SW 1271 (cell line): ENCODE measurements at regions not wholly inside any gene's neighbourhood (a gene's known extent, or its start where the extent isn't known, plus 50 kb on each side); places are given as distances from the start of the nearest gene placed in this dataset.

Experiments
- DNase-seq, 2 experiments: peaks; one replicate each; lab custom pipeline; 2025; lab: John Stamatoyannopoulos, UW

DNA sequence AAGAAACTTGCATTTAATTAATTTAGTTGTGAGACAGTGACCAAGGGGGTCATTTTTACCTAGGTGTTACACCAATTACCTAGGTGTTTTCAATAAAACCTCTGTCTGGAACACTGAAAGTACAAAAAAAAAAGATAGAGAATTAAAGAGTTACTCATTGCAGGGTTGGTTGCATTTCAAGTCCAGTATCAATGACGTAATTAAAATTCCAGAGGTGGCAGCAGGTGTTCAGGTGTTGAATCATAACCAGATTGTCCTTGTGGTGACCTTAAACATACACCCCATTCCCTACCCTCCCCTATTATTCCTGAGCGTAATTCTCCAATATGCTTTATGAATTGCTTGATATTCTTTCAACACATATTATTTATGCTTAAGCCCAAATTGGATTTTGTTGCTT is 352.0 kb upstream of the SLC8A1 start:
- DNase-seq = no peak

DNA sequence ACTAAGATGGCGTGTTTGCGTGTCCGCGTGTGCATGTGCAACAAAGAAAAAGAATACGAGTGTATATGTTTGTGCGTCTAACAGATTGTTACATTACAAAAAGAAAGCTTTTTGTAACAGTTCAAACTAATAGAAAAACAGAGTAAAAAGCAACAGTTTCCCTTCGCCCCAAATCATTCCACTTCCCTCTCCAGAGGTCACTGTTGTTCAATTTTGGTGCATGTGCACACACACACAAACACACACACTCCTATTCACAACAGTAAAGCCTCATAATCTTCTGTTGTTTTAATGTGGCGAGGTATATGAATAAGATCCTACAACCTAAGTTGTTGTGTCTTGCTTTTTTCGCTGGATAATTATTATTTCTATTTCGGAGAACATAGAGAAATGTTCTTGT is 357.3 kb upstream of the SLC8A1 start:
- no peak for DNase-seq

DNA sequence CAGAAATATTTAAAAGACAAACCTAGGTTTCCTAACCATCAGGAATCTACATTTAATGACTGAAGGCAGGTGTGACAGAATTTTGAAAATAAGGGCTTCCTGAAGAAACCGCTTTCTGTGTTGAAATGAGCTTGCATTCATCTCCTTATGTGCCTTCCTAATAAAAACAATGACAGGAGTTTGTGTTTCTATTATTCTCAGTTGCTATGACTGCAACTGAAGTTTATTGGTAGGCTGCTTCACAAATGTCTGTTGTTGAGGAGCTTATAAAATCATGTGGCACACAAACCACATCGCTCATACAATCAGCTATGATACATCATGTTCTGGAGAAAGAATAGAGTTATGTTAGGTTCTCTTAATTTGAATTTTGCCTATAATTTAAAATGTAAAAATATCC is 362.7 kb upstream of the SLC8A1 start:
- DNase-seq = no peak

DNA sequence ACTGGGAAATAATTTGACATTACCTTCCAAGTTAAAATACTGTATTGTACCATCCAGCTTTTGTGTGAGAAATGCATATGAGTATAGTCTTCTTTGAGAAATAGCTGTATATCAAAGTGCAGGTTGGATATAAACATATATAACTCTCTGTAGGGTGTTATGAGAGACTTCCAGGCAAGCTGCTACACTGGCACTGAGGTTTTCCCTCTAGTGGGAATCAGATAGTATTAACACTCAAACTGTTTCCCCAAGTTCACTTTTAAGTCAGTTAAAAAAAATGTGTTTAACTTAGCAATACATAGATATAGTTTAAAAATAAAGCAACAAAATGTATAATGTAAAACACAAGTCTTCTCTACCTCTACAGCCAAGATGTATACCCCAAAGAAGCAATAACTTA is 368.4 kb upstream of the SLC8A1 start:
- DNase-seq = peak in 1 of 2 experiments; percentile 36

DNA sequence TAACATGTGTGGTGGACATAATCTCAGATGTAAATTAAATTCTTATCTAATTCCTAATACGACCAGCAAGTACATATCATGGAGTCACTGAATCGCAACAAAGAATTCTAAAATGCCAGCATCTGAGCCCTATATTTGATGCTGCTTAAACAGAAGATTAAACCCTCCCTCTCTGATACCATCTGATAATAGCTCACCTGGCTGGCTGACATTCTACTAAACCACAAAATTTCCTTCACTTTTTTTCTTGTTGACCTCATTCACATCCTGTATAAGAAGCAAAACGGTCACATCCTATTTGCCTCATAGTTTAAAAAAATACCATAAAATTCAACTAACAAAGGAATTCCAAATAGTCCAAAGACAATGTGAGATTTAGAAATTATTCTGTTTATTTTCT is 371.6 kb upstream of the SLC8A1 start:
- no peak for DNase-seq

DNA sequence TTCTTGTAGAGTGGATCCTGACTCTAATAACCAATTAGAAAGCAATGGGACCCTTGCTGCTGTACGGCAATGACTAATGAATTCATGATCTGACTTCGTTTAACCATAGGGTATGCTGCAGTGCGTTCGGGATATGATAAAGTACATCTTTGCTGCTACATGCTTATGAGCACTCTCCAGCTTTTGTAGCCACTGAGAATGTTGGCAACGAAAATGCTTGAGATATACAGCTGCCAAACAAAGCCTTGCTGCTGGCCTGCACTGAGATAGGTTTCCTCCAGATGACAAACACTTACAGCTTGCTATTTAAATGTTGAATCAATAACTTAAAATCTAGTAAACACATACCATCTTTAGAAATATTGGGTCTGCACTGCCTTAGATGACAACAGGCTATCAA is 372.4 kb upstream of the SLC8A1 start:
- DNase-seq = no peak

DNA sequence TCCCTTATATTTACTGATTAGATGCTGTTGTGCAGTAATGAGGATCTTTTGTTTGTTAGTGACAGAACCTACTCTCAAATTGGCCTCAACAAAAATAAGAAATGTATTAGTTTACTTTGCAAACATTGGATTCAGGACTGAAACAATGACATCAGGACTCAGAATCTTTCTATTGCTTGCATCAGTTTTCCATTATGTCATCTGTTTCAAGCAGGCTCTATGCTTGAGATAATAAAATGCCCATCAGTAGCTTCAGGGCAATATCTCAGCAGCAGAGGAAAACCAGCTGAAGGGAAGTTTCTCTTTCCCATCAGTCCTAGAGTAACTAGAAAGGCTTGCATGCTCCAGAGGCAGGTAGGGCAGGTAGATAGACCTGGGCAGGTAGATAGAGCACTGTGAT is 375.5 kb upstream of the SLC8A1 start:
- DNase-seq = no peak

DNA sequence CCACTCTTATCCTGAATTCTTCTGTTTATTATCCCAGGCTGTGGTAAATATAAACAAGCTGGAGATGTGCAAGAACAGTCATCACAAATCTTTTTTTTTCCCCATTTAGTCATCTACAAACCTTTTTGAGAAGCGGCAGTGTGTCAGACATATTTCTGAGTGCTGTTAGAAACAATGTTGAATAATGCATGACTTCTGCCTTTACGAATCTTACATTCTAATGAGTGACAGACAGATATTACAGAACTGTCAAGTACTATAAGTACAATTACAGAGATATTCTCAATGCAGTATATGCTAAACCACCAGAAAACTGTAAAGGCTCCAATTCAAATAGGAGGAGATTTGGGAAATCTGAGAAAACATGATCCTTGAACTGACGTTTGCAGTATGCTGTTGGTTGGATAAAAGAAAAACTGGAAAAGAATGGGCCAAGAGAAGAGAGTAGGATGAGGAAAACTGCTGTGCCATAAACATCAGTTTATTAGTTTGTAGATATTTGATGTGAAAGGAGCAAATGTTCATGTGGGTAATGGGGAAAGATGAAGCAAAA is 379.5 kb upstream of the SLC8A1 start:
- DNase-seq = no peak

DNA sequence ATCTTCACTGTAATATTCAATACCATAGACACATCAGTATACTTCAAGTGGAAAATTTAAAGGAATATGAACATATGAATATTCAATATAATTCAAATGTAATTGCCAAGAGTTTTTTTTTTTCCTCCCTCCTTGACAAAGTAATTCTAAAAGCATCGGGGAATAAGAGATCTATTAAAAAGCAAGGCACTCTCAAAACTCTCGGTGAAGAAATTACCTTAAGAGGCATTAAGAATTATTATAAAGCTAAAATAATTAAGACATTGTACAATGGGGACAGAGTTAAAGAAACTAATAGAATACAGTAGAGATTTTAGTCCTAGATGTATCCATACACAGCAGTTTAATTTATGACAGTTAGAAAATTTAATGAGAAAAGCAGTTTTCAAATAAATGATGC is 390.0 kb upstream of the SLC8A1 start:
- DNase-seq = no peak

DNA sequence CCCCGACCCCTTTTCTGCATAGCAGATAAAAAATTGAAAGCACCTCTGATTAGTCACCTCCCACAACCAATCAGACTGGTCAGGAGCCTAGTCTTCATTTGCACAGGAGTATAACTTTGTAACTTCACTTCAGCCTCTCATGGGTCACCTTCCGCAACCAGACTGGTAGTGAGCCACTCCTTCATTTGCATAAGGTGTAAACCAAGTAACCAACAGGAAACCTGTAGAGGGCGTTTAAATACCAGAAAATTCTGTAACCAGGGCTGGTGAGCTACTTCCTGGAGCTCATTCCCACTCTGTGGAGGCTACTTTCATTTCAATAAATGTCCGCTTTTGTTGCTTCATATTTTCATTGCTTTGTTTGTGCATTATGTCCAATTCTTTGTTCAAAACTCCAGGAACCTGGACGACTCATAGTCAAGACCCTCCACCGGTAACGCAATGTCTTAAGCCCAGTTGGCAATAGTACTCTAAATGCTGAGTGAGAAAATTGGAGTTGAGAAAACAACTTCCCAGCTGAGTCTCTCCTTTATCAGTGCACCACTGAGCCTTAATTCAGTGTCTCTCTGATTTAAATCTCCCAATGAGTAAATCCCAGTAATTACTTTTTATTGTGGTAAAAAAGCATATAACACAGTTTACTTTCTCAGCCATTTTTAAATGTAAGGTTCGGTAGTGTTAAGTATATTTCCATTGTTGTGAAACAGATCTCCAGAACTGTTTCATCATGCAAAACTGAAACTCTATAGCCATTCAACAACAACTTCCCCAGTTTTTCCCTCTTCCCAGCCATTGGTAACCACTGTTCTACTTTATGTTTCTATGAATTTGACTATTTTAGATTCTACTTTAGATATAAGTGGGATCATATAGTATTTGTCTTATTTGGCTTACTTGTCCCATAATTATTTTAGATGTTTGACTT is 392.7 kb upstream of the SLC8A1 start:
- DNase-seq = peak in 1 of 2 experiments; percentile 5

DNA sequence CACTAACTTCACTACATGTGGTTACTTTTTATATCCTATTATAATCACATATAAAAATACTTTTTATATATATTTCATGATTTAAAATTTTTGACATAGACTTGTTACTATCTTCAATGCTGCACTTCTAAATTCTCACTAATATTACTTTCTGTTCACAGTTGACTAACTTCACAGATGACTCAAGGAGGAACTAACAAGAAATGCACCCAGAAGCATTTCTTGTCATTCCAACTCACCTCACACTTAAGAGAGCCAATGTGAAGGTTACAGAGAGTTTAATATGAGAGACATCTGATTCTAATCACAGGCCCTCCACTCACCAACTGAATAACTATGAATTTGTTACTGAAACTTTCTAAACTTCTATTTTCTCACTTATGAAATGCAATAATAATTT is 399.8 kb upstream of the SLC8A1 start:
- no peak for DNase-seq

DNA sequence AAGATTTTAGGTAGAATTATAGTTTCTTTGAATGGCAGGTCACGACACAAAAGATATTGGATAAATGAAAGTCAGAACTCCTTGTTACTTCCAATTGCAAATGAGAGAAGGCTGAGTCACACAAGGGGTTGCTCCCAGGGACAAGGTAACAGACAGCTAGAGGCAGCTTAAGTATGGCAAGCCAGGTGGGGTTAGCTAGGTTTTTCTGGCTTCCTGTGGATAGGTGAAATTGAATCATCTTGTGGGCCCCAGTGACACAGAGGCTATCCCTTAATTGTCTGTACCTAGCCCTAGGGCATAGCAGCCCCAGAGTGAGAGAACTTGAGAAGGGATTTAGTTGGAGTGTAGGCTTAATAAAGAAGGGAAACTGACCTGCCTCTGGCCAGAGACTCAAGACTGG is 407.7 kb upstream of the SLC8A1 start:
- no peak for DNase-seq

DNA sequence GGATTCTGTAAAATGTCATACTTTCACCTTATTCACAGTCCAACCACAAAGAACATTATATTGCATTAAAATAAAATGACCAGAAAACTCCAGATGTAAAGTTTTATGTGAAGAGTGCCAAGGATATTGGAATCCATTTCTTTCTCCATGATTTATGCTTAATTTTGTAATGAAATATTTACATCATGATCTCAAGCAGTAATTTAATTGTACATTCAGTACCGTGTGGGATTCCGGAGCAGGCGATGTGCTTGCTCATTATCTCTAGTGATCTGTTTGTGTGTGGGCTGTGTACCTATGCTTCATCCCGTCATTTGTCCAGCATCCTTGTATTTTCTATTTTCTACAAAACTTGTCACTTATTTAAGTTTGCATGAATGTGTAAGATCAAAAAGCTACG is 415.9 kb upstream of the SLC8A1 start:
- DNase-seq = no peak

DNA sequence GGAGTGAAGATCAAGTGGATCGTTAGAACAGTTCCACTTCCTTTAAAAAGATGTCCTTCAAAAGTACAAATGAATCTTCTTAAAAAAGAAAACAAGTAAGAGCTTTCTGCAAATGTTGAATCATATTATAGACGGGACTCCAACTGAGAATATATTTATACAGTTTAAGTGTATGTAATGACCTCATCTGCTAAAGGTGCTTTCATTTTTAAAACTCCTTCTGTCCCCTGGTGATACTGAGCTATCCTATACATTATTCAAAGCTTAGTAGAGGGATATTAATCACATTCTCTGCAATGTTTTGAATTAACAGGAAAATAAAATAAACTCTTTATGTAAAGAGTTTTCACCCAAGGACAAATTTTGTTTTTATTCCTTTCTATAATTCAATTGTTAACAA is 420.7 kb upstream of the SLC8A1 start:
- DNase-seq = no peak

DNA sequence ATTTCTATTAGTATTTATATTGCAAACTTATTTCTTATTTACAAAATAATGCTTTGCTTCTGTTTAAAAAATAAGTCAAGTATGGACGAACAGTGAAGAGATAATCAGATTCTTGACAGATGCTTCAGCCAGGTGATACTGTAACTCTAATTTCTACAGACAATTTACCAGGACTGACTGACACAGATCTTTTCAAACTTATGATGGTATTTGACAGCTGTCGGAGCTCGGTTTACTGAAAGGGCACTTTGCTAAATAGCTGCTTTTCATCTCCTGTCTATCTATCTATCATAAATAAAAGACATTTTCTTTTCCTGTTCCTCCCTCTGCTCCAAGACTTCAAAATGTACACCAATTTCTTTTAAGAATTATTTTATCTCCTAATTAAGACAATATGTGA is 422.5 kb upstream of the SLC8A1 start:
- no peak for DNase-seq

DNA sequence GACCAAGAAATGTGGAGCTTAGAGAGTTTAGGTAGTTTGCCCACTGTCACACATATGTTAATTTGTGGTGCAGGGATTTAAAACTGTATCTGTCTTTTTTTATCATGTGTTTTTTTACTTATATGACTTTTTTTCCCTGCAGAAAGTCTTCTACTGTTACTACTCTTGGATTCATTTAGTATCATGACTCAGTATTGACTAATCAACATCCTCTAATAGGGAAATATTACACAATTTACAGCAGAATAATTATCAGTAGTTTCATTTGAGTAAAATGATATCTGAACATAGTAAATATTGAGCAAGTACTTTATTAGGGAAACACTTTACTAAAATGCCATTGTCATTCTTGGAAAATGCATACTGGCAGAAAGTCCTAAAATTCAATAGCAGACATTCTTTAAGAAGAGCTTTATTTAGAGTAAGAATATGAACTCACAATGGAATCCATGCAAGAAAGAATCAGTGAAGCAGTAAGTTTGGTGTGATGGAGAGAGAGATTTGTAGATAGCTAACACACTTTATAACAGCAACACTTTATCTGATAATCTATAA is 425.9 kb upstream of the SLC8A1 start:
- DNase-seq = no peak

DNA sequence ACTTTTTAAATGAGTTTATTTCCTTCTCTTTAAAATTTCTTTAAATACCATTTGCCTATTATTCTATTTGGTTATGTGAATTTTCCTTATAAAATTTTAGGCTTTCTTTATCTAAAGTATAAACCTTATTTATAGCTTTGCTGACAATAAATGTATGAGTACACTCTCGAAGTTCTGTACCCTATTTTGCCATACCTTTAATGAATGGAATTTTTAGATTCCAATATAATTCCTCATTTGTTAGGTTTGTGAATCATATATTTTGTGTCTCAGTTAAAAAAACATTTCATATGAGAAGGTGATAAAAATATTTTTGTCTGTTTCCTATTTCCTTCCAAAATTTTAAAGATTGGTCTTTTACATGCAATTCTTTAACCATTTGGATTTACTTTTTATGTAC is 427.4 kb upstream of the SLC8A1 start:
- no peak for DNase-seq

DNA sequence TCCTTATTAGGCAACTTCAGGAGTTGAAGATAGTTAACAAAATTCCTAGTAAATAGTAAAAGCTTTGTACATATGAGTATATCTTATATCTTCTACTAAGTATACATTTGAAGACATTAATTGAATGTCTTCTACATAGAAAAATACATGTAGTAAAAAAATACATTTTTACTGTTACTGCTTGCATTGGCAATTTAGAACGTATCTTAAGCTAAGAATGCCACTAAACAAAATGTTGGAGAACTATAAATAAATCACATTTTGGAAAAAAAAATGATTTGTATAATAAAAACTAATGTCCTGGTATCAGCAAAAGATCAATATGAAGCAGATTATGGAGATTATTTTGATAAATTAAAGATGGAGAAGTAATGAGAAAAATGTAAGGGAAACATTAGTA is 434.2 kb upstream of the SLC8A1 start:
- no peak for DNase-seq

DNA sequence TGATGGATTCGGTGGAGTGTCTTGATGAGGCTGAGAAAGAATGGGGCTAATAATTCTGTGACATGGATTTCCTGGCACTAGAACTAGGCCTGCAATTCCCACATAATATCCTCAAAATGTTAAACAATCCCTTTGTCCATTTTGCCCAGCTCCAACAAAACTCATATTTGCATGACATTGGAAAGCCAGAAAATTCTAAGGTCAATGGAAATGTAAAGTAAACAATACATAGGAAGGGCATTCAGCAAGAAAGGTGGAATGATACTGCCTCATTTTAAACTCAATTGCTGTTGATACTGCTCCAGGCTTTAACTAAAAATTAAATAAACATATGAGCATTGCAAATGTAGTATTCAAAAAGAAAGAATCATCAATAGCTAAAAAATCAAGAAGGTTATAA is 434.8 kb upstream of the SLC8A1 start:
- DNase-seq = no peak

DNA sequence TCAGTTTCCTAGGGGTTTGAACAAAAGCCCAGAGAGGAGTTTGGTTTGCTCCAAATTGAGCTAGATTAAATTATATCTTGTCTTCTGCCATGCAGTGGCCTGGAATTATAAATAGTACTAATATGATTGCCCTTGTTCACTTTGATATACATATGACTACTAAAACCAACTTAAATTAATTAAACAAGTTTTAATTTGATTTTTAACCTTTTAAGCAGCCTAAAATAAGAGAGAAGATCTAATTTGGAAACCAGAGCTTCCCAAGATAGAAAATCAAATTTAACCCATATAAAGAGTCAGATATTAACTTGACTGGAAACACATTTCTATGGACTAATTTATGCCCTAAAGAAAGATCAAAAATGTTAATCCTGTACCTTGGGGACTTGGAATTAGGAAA is 444.5 kb upstream of the SLC8A1 start:
- DNase-seq = no peak

DNA sequence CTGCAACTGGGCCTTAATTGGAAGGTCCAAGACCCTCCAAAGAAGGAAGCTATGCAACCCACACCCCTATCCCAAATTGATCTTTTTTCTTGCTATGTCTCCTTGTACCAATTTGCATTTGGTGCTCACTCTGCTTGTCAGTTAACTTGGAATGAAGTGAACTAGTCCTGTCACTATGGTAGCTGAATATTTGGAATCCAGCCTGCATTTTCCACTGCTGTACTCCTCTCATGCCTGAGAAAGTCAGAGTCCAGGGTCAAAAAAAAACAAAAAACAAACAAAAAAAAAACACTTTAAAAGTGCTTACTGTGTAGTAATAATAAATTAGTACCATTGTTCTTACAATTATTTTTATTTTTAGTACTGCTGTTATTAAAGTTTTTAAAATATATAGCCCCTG is 462.8 kb upstream of the SLC8A1 start:
- DNase-seq = no peak

DNA sequence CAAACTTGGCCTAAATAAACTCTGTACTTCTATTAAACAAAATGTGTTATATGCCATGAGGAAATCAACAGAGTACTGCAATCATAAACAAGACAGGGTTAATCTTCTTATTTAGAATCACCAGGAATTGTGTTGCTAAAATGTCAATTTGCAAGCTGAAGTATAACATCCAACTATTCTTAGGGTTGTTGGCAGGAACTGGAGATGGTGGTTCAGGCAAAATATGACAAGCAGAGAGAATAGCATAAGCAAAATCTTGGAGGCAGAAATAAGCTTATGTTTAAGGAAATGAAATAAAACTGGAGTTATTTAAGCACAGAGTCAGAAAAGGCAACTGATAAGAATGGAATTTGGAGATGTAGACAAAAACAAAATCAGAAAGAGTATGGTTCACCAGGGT is 463.8 kb upstream of the SLC8A1 start:
- no peak for DNase-seq

DNA sequence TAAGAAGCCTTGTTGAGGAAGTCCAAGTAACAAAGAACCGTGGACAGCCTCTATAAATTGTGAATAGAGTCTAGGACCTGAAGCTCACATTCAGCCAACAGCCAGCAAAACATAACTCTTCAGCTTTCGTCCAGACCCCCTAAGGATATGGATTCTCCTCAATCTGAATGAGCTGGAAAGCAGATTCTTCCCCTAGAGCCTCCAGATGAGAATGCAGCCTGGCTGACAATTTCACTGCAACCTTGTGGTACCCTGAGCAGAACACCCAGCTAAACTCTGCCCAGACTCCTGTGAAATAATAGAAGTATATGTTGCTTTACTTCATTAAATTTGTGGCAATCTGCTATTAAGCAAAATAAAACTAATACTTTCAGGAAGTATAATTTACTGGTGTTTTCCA is 483.5 kb upstream of the SLC8A1 start:
- DNase-seq = no peak

DNA sequence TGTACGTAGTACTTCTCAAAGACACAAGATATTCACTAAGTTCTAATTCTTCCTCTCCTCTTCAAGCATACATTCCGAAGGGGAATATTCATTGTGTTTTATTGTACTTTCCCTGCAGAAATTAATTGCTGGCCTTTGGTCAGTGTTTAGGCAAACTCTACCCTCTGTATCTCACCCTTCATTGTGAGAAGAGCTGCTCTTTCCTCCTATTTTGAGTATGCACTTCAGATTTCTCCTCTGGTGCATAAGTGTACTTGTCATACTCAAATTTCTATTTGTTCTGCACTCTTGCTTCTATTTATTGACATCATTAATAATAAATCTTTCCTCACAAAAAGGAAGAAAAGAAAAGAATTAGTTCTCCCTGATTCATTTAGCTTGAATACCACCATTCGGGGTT is 485.4 kb upstream of the SLC8A1 start:
- DNase-seq = no peak
